ENCODE measurements at regions not wholly inside any gene's neighbourhood (a gene's known extent, or its start where the extent isn't known, plus 50 kb on each side); places are given as distances from the start of the nearest gene placed in this dataset.

- TF ChIP-seq POLR2A (IDR thresholded peaks at IDR 0.05), result no peak
- no peak for TF ChIP-seq CTCF (IDR thresholded peaks at IDR 0.05)
Measured at GRCh38 chr15:81433462-81433861, 59.4 kb upstream of the TMC3 start.
